Activated T-cell treated with anti-CD3 and anti-CD28 coated beads for 1 hour (primary cell): ENCODE measurements at regions not wholly inside any gene's neighbourhood (a gene's known extent, or its start where the extent isn't known, plus 50 kb on each side); places are given as distances from the start of the nearest gene placed in this dataset.

Source experiments
- DNase-seq: peaks from one replicate; pipeline ENCODE4 v3.0.0-alpha.2; 2020; ENCODE audit warnings: low read depth

GRCh38 chr4:20302336-20302735, 50.6 kb downstream of the SLIT2 start:
- DNase-seq, result no peak

- DNase-seq, result no peak
Measured at GRCh38 chr4:20305976-20306375, 54.3 kb downstream of the SLIT2 start.

- DNase-seq, result no peak
Measured at GRCh38 chr4:20311856-20312255, 60.2 kb downstream of the SLIT2 start.

- no peak for DNase-seq
Measured at GRCh38 chr4:20313237-20314030, 61.7 kb downstream of the SLIT2 start.

- no peak for DNase-seq
Measured at GRCh38 chr4:20317424-20317985, 65.8 kb downstream of the SLIT2 start.

- DNase-seq, result no peak
Measured at GRCh38 chr4:20318001-20318908, 66.5 kb downstream of the SLIT2 start.

GRCh38 chr4:20318909-20319277, 67.2 kb downstream of the SLIT2 start:
- no peak for DNase-seq

GRCh38 chr4:20319825-20320612, 68.3 kb downstream of the SLIT2 start:
- no peak for DNase-seq

- DNase-seq, result no peak
Measured at GRCh38 chr4:20323991-20324390, 72.3 kb downstream of the SLIT2 start.

- no peak for DNase-seq
Measured at GRCh38 chr4:20326460-20326859, 74.8 kb downstream of the SLIT2 start.

GRCh38 chr4:20326977-20327376, 75.3 kb downstream of the SLIT2 start:
- DNase-seq, result no peak

- DNase-seq, result no peak
Measured at GRCh38 chr4:20327808-20328207, 76.1 kb downstream of the SLIT2 start.

- DNase-seq, result no peak
Measured at GRCh38 chr4:20331642-20332041, 79.9 kb downstream of the SLIT2 start.

GRCh38 chr4:20333141-20333715, 81.5 kb downstream of the SLIT2 start:
- DNase-seq, result no peak

GRCh38 chr4:20337261-20337664, 85.6 kb downstream of the SLIT2 start:
- DNase-seq, result no peak

- DNase-seq, result no peak
Measured at GRCh38 chr4:20338841-20339240, 87.1 kb downstream of the SLIT2 start.

GRCh38 chr4:20341134-20341738, 89.5 kb downstream of the SLIT2 start:
- DNase-seq, result no peak

- DNase-seq, result no peak
Measured at GRCh38 chr4:20347531-20347930, 95.8 kb downstream of the SLIT2 start.

- DNase-seq, result no peak
Measured at GRCh38 chr4:20348411-20348810, 96.7 kb downstream of the SLIT2 start.

- DNase-seq, result no peak
Measured at GRCh38 chr4:20351360-20352162, 99.9 kb downstream of the SLIT2 start.

- DNase-seq, result no peak
Measured at GRCh38 chr4:20352163-20352431, 100.4 kb downstream of the SLIT2 start.
